HG03378 (cell line): ENCODE measurements at regions not wholly inside any gene's neighbourhood (a gene's known extent, or its start where the extent isn't known, plus 50 kb on each side); places are given as distances from the start of the nearest gene placed in this dataset.

Source experiments
- ATAC-seq: cut with Tn5 transposase; IDR thresholded peaks from one replicate; pipeline ENCODE4 v1.9.1; 2021; ENCODE audit warnings: mild to moderate bottlenecking, moderate library complexity; ENCODE audit not compliant: unreplicated experiment

GRCh38 chr4:120434756-120435155, 368.1 kb upstream of the MAD2L1 start:
- ATAC-seq: no peak

GRCh38 chr4:120432301-120432860, 365.7 kb upstream of the MAD2L1 start:
- no peak for ATAC-seq

- no peak for ATAC-seq
Observed at GRCh38 chr4:120431180-120431579, 364.5 kb upstream of the MAD2L1 start.

- no peak for ATAC-seq
Observed at GRCh38 chr4:120418146-120418545, 351.5 kb upstream of the MAD2L1 start.

GRCh38 chr4:120415896-120416295, 349.2 kb upstream of the MAD2L1 start:
- no peak for ATAC-seq

GRCh38 chr4:120406960-120407359, 340.3 kb upstream of the MAD2L1 start:
- no peak for ATAC-seq

GRCh38 chr4:120403296-120403695, 336.6 kb upstream of the MAD2L1 start:
- no peak for ATAC-seq

GRCh38 chr4:120400441-120400840, 333.8 kb upstream of the MAD2L1 start:
- ATAC-seq: no peak

GRCh38 chr4:120399826-120400225, 333.2 kb upstream of the MAD2L1 start:
- ATAC-seq: no peak

GRCh38 chr4:120395746-120396145, 329.1 kb upstream of the MAD2L1 start:
- ATAC-seq: no peak

- no peak for ATAC-seq
Observed at GRCh38 chr4:120355881-120356280, 289.2 kb upstream of the MAD2L1 start.

- no peak for ATAC-seq
Observed at GRCh38 chr4:120354381-120354780, 287.7 kb upstream of the MAD2L1 start.

GRCh38 chr4:120353235-120353634, 286.6 kb upstream of the MAD2L1 start:
- ATAC-seq: no peak

GRCh38 chr4:120352739-120353138, 286.1 kb upstream of the MAD2L1 start:
- ATAC-seq: no peak

- ATAC-seq: no peak
Observed at GRCh38 chr4:120348948-120349347, 282.3 kb upstream of the MAD2L1 start.

- no peak for ATAC-seq
Observed at GRCh38 chr4:120348521-120348920, 281.9 kb upstream of the MAD2L1 start.

GRCh38 chr4:120331486-120332370, 265.1 kb upstream of the MAD2L1 start:
- ATAC-seq: no peak

- no peak for ATAC-seq
Observed at GRCh38 chr4:120329386-120329785, 262.7 kb upstream of the MAD2L1 start.

- ATAC-seq: no peak
Observed at GRCh38 chr4:120327276-120327675, 260.6 kb upstream of the MAD2L1 start.

GRCh38 chr4:120319046-120319767, 252.6 kb upstream of the MAD2L1 start:
- no peak for ATAC-seq

GRCh38 chr4:120318196-120318846, 251.7 kb upstream of the MAD2L1 start:
- ATAC-seq: no peak
